ENCODE measurements at regions not wholly inside any gene's neighbourhood (a gene's known extent, or its start where the extent isn't known, plus 50 kb on each side); places are given as distances from the start of the nearest gene placed in this dataset.
"Not testable (repeated sequence)": the region's sequence is repeated elsewhere in the genome, so short reads cannot be mapped to it uniquely, and the experiment has no call there.

DNA sequence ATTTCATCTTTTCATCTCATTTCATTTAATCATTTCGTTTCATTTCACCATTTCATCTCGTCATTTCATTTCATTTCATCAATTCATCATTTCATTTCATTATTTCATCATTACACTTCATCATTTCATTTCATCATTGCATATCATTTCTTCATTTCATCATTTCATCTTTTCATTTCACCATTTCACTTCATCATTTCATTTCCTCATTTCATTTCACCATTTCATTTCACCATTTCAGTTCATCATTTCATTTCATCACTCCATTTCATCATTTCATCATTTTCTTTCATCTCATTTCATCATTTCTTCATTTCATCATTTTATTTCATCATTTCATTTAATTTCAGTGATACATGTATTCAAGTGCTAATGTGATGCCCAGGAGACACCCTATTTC is 127.1 kb downstream of the ANKRD30BL start:
- H3K27me3 ChIP-seq, result no peaks in the 10 kb centered on the region
- H3K36me3 ChIP-seq, result no peaks in the 10 kb centered on the region
- TF ChIP-seq CTCF (IDR thresholded peaks at IDR 0.05), result no peak
- TF ChIP-seq POLR2A (IDR thresholded peaks at IDR 0.05), result no peak
- TF ChIP-seq EP300 (IDR thresholded peaks at IDR 0.05), result no peak
- peaks cover 3% of the 10 kb centered on the region for H3K4me1 ChIP-seq (ENCODE audit: insufficient read depth)
- intact Hi-C loops (cut with DNase I), result no loop called here
- H3K27ac ChIP-seq, result no peak overlapping the region
- DNase-seq, result no peak
- 65 to 76% (median 71%) methylated on average over 2 of the region's 2 CpGs for WGBS, 3 donors
- no peak overlapping the region for H3K4me3 ChIP-seq
- no peaks in the 10 kb centered on the region for H3K9me3 ChIP-seq

- WGBS, 3 donors, result 61 to 84% (median 81%) methylated on average over 2 of the region's 2 CpGs
- TF ChIP-seq EP300 (IDR thresholded peaks at IDR 0.05) (no peak), CTCF (IDR thresholded peaks at IDR 0.05) (no peak), POLR2A (IDR thresholded peaks at IDR 0.05) (no peak)
- intact Hi-C loops (cut with DNase I), result no loop called here
- no peak overlapping the region for H3K27ac ChIP-seq
- H3K27me3 ChIP-seq, result no peaks in the 10 kb centered on the region
- H3K9me3 ChIP-seq, result no peaks in the 10 kb centered on the region
- H3K4me3 ChIP-seq, result no peak overlapping the region
- H3K36me3 ChIP-seq, result no peaks in the 10 kb centered on the region
- no peak for DNase-seq
- peaks cover 3% of the 10 kb centered on the region for H3K4me1 ChIP-seq (ENCODE audit: insufficient read depth)
These were observed 127.8 kb downstream of the ANKRD30BL start for GRCh38 chr2:132033949-132034348.

- no peaks in the 10 kb centered on the region for H3K36me3 ChIP-seq
- no peak for DNase-seq
- intact Hi-C loops (cut with DNase I), result no loop called here
- H3K4me3 ChIP-seq, result no peak overlapping the region
- WGBS, 3 donors, result 80 to 94% (median 89%) methylated on average over 2 of the region's 2 CpGs
- H3K4me1 ChIP-seq (ENCODE audit: insufficient read depth), result peaks cover 3% of the 10 kb centered on the region
- no peaks in the 10 kb centered on the region for H3K27me3 ChIP-seq
- no peak overlapping the region for H3K27ac ChIP-seq
- H3K9me3 ChIP-seq, result no peaks in the 10 kb centered on the region
- TF ChIP-seq POLR2A (IDR thresholded peaks at IDR 0.05) (no peak), CTCF (IDR thresholded peaks at IDR 0.05) (no peak), EP300 (IDR thresholded peaks at IDR 0.05) (no peak)
These were observed 128.4 kb downstream of the ANKRD30BL start for GRCh38 chr2:132033365-132033764.

DNA sequence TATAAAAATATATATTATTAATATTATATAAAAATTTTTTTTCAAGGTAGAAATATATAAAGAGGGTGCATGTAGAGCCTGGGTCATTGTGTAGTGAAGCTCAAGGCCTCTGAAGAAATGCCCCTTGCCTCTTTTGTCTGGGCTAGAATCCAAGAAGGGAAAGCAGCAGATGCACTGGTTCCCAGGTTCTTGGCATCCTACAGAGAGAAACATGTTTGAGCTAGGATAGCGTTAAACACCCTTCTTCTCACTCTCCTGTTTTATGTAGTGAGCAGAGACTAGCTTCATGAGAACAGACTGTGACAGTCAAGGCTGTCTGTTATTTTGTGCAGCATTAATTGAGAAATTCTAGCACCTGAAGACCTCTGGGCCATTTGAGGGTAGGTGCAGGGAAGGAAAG is 149.7 kb downstream of the ANKRD30BL start:
- intact Hi-C loops (cut with DNase I); H3K9me3 ChIP-seq: not testable (repeated sequence)
- 44 to 71% (median 46%) methylated on average over 1 of the region's 1 CpG for WGBS, 3 donors

GRCh38 chr2:132009874-132010521 is 151.8 kb downstream of the ANKRD30BL start:
- intact Hi-C loops (cut with DNase I), result no loop called here

More for the DNA sequence above, 149.7 kb downstream of the ANKRD30BL start:
- H3K4me1 ChIP-seq (ENCODE audit: insufficient read depth); H3K36me3 ChIP-seq; DNase-seq; H3K27ac ChIP-seq; H3K4me3 ChIP-seq; H3K27me3 ChIP-seq: not testable (repeated sequence)

More at GRCh38 chr2:132009874-132010521, 151.8 kb downstream of the ANKRD30BL start:
- no peaks in the 10 kb centered on the region for H3K4me1 ChIP-seq (ENCODE audit: insufficient read depth)
- TF ChIP-seq POLR2A (IDR thresholded peaks at IDR 0.05) (no peak), EP300 (IDR thresholded peaks at IDR 0.05) (no peak), CTCF (IDR thresholded peaks at IDR 0.05) (no peak)
- H3K36me3 ChIP-seq, result no peaks in the 10 kb centered on the region
- WGBS, 3 donors, result 2 to 4% (median 3%) methylated on average over 56 of the region's 56 CpGs
- H3K9me3 ChIP-seq, result no peaks in the 10 kb centered on the region
- H3K4me3 ChIP-seq, result no peak overlapping the region
- no peak for DNase-seq
- no peak overlapping the region for H3K27ac ChIP-seq
- H3K27me3 ChIP-seq, result no peaks in the 10 kb centered on the region

All from ovary (tissue), 7 donors.